ENCODE measurements at regions not wholly inside any gene's neighbourhood (a gene's known extent, or its start where the extent isn't known, plus 50 kb on each side); places are given as distances from the start of the nearest gene placed in this dataset.

- CTCF ChIA-PET = no interaction called here
These were observed 252.9 kb upstream of the PAPPA start for GRCh38 chr9:115900698-115901097.

DNA sequence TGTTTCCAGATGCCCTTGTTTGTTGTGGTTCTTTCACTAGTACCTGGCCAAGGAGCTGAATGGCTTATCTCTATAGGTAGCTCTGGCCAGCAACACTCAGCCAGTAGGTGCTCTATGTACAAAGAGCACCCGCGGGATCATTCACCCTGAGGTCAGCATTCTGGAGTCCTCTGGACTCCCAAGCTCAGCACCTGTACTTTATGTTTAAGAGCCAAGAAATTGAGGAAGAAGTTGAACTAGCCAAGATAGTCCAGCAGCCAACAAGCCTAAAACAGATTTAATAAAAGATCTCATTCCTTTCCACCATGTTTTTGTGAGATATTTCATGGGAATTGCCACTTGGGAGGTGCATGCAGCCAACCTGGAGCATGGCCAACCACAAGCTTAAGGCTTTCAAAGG lies 242.6 kb upstream of the PAPPA start:
- Histone ChIP-seq H3K27me3 (ENCODE audit: control insufficient read depth, insufficient read depth, low read length) (no peaks in the 10 kb centered on the region), H3K9me3 (ENCODE audit: control insufficient read depth, insufficient read depth, low read length) (no peaks in the 10 kb centered on the region), H3K27ac (ENCODE audit: low read depth, low read length) (no peak overlapping the region), H3K4me3 (ENCODE audit: low read depth, low read length) (no peak overlapping the region)
- POLR2A ChIA-PET = no interaction called here
- no peak for TF ChIP-seq CTCF (IDR thresholded peaks at IDR 0.05; ENCODE audit: low read depth, low read length)
- no peak for DNase-seq (ENCODE audit: low read depth, low spot score)
- CTCF ChIA-PET = no interaction called here

More at GRCh38 chr9:115900698-115901097, 252.9 kb upstream of the PAPPA start:
- Histone ChIP-seq H3K27me3 (ENCODE audit: control insufficient read depth, insufficient read depth, low read length) (no peaks in the 10 kb centered on the region), H3K9me3 (ENCODE audit: control insufficient read depth, insufficient read depth, low read length) (no peaks in the 10 kb centered on the region), H3K27ac (ENCODE audit: low read depth, low read length) (no peak overlapping the region), H3K4me3 (ENCODE audit: low read depth, low read length) (no peak overlapping the region)
- POLR2A ChIA-PET = no interaction called here
- no peak for TF ChIP-seq CTCF (IDR thresholded peaks at IDR 0.05; ENCODE audit: low read depth, low read length)
- no peak for DNase-seq (ENCODE audit: low read depth, low spot score)

DNA sequence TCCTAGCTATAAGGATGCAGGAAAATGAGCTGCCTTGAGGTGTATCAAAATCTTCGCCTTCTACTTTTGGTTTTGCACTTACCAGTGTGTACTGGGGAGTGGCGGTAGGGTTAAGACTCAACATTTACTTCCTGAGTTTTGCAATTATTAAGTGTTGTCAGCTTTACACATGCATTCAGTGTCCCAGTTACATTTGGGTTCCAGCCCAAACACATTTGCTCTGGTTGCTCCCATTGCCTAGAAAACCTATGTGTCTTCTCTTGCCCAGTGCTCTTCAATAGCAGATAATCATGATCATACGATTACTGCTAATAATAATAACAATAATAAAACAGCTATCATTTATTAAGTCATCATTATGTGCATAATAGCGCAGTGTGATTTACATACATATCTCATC lies 241.5 kb upstream of the PAPPA start:
- no peak overlapping the region for H3K4me3 ChIP-seq (ENCODE audit: low read depth, low read length)
- POLR2A ChIA-PET = no interaction called here
- no peaks in the 10 kb centered on the region for H3K27me3 ChIP-seq (ENCODE audit: control insufficient read depth, insufficient read depth, low read length)
- H3K27ac ChIP-seq (ENCODE audit: low read depth, low read length) = no peak overlapping the region
- H3K9me3 ChIP-seq (ENCODE audit: control insufficient read depth, insufficient read depth, low read length) = no peaks in the 10 kb centered on the region
- no peak for DNase-seq (ENCODE audit: low read depth, low spot score)
- CTCF ChIA-PET = interaction anchor here (1.1 kb wide), 1 partner anchor 318 kb away, joined by 3 read pairs; no protein-coding TSS in a partner anchor
- no peak for TF ChIP-seq CTCF (IDR thresholded peaks at IDR 0.05; ENCODE audit: low read depth, low read length)

DNA sequence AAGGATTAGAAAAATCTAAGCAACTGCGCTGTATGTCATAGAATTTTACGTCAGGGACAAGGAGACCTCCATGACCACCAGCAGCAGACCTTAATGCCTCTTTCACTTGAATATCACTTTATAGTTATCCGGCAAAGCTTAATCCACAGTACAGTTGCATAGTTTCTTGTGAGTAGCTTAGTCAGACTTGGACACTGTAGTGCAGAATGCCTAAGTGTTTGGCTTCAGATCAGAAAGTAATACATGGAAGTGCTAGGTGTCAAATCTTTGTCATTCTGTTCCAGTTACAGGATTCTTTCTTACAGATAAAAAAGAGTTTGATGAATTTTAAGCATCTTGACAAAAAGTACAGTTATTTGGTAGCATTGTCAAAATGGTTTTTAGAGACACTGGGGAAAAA lies 239.9 kb upstream of the PAPPA start:
- ChIA-PET CTCF (no interaction called here), POLR2A (interaction anchor here (0.7 kb wide), 1 partner anchor 774 kb away, joined by 3 read pairs; no protein-coding TSS in a partner anchor)
- no peak overlapping the region for H3K4me3 ChIP-seq (ENCODE audit: low read depth, low read length)
- H3K27ac ChIP-seq (ENCODE audit: low read depth, low read length) = no peak overlapping the region
- H3K9me3 ChIP-seq (ENCODE audit: control insufficient read depth, insufficient read depth, low read length) = no peaks in the 10 kb centered on the region
- no peaks in the 10 kb centered on the region for H3K27me3 ChIP-seq (ENCODE audit: control insufficient read depth, insufficient read depth, low read length)
- DNase-seq (ENCODE audit: low read depth, low spot score) = no peak
- TF ChIP-seq CTCF (IDR thresholded peaks at IDR 0.05; ENCODE audit: low read depth, low read length) = no peak

DNA sequence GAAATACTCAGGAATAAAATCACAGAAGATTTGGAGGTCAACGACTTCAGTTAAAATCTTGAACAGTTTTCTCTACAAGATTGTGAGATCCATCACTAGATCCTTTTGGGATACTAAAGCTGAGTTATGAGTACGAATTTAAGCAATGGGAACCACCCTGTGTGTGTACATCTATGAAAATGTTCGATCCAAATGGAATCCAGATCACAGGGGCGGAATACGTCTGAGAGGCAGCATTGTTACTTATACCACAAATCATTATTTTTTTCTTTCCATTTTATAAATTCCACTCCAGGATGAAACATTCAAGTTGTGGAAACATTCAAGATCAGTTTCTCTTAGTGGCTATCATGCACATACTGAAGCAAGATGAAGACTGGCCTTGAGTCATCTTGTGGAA lies 239.3 kb upstream of the PAPPA start:
- Histone ChIP-seq H3K27me3 (ENCODE audit: control insufficient read depth, insufficient read depth, low read length) (no peaks in the 10 kb centered on the region), H3K9me3 (ENCODE audit: control insufficient read depth, insufficient read depth, low read length) (no peaks in the 10 kb centered on the region), H3K4me3 (ENCODE audit: low read depth, low read length) (no peak overlapping the region), H3K27ac (ENCODE audit: low read depth, low read length) (no peak overlapping the region)
- TF ChIP-seq CTCF (IDR thresholded peaks at IDR 0.05; ENCODE audit: low read depth, low read length) = no peak
- no peak for DNase-seq (ENCODE audit: low read depth, low spot score)
- ChIA-PET POLR2A (interaction anchor here (0.7 kb wide), 1 partner anchor 773 kb away, joined by 3 read pairs; no protein-coding TSS in a partner anchor), CTCF (no interaction called here)
